ENCODE measurements at regions not wholly inside any gene's neighbourhood (a gene's known extent, or its start where the extent isn't known, plus 50 kb on each side); places are given as distances from the start of the nearest gene placed in this dataset.

DNA sequence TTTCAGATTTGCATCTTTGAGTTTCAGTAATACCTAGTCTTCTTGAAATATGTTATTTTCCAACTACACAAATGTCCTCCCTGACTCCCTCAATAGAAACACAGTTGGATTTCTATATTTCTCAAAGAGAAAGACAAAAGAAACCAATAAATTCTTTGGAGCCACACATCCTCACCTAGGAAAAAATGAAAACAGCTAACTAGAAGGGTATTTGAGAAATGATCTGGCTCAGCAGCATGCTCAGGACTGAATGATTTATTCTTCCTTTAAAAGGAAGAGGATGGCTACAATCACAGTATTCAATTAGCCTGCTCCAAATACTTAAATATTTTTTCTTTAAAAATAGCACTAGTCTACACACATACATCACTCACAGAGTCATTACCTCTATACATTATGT, 196.4 kb upstream of the TENT5A start:
- TF ChIP-seq, protein P1, sequence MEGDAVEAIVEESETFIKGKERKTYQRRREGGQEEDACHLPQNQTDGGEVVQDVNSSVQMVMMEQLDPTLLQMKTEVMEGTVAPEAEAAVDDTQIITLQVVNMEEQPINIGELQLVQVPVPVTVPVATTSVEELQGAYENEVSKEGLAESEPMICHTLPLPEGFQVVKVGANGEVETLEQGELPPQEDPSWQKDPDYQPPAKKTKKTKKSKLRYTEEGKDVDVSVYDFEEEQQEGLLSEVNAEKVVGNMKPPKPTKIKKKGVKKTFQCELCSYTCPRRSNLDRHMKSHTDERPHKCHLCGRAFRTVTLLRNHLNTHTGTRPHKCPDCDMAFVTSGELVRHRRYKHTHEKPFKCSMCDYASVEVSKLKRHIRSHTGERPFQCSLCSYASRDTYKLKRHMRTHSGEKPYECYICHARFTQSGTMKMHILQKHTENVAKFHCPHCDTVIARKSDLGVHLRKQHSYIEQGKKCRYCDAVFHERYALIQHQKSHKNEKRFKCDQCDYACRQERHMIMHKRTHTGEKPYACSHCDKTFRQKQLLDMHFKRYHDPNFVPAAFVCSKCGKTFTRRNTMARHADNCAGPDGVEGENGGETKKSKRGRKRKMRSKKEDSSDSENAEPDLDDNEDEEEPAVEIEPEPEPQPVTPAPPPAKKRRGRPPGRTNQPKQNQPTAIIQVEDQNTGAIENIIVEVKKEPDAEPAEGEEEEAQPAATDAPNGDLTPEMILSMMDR (IDR thresholded peaks at IDR 0.05): no peak
- TF ChIP-seq POLR2A (IDR thresholded peaks at IDR 0.05): no peak

Measured in prostate gland (tissue), 2 donors.